HCT116 (cell line): ENCODE measurements at regions not wholly inside any gene's neighbourhood (a gene's known extent, or its start where the extent isn't known, plus 50 kb on each side); places are given as distances from the start of the nearest gene placed in this dataset.

Experiments
- ATAC-seq: fragments of 200-7000 bp; cut with Tn5 transposase; 2 replicates; pipeline ENCODE4 v1.9.1; 2020; ENCODE audit warnings: mild to moderate bottlenecking, moderate library complexity
- BruUV-seq: library from RNA; stranded (reverse); fragments of 400-500 nt; replicated peaks from 2 replicates; lab custom pipeline; 2021; lab: Mats Ljungman, UMichigan
- CTCF ChIA-PET: fragments of 300-600 bp; sonication (Branson Sonifier 250); formaldehyde crosslinking; loops from one replicate; lab custom pipeline; 2021; ENCODE audit warnings: antibody characterized with exemption; lab: Charles Lee
- POLR2A ChIA-PET: fragments of 300-600, 350-600 bp; sonication (Branson Sonifier 250); formaldehyde crosslinking; loops from one replicate; lab custom pipeline; 2021; ENCODE audit warnings: antibody characterized with exemption; lab: Charles Lee
- RAD21 ChIA-PET, 2 experiments: fragments of 300-600 bp; sonication (Branson Sonifier 250); formaldehyde crosslinking; loops; one replicate each; lab custom pipeline; 2023; ENCODE audit warnings: low total read pairs in 2 of 2; ENCODE audit not compliant: uncharacterized antibody in 2 of 2, unreplicated experiment in 2 of 2, low non-redundant PET in 1 of 2; lab: Charles Lee
- DNase-seq: peaks from one replicate; pipeline ENCODE4 v3.0.0-alpha.2; 2010; ENCODE audit warnings: low read depth, low spot score
- H2AFZ ChIP-seq: fragments of 200-600 bp; shearing (Covaris generic), sonication (generic); 2 replicates; pipeline ENCODE4 v1.6.1; 2017; ENCODE audit warnings: low read depth, mixed run types, mixed read lengths, antibody characterized with exemption, low read length; ENCODE audit not compliant: poor library complexity, severe bottlenecking
- H3K27ac ChIP-seq: 2 replicates; pipeline ENCODE4 v1.5.1; 2012; ENCODE audit warnings: low read depth, low read length
- H3K27me3 ChIP-seq: fragments of 200-600 bp; sonication (generic); 2 replicates; pipeline ENCODE4 v1.6.1; 2016; ENCODE audit warnings: mixed run types, low read length, mixed read lengths; ENCODE audit not compliant: insufficient read depth
- H3K36me3 ChIP-seq, 2 experiments: fragments of 200-500 bp in 1 of 2; fragments of 200-600 bp in 1 of 2; sonication (Bioruptor generic) in 1 of 2; sonication (generic) in 1 of 2; 2 replicates each; pipeline versions ENCODE4 v1.5.1 to v1.6.1; 2014 to 2016; ENCODE audit warnings: low read length in 2 of 2, inconsistent platforms in 1 of 2, mixed read lengths in 1 of 2, mixed run types in 1 of 2; ENCODE audit not compliant: insufficient read depth in 2 of 2, control insufficient read depth in 1 of 2
- H3K4me1 ChIP-seq, 2 experiments: fragments of 200-600 bp in 1 of 2; sonication (generic) in 1 of 2; 2 replicates each; pipeline versions ENCODE4 v1.5.1 to v1.6.1; 2012 to 2017; ENCODE audit warnings: low read length in 2 of 2, inconsistent platforms in 1 of 2, mild to moderate bottlenecking in 1 of 2, mixed read lengths in 1 of 2, mixed run types in 1 of 2, moderate library complexity in 1 of 2; ENCODE audit not compliant: insufficient read depth in 2 of 2, control insufficient read depth in 1 of 2
- H3K4me2 ChIP-seq: fragments of 200-600 bp; sonication (generic); 2 replicates; pipeline ENCODE4 v1.6.1; 2017; ENCODE audit warnings: mixed run types, low read length, mixed read lengths
- H3K4me3 ChIP-seq, 2 experiments: fragments of 200-600 bp in 1 of 2; sonication (generic) in 1 of 2; replicated peaks in 1 of 2; 2 replicates each; pipeline ENCODE4 v1.5.1; 2011 to 2016; ENCODE audit warnings: low read length in 2 of 2, control low read depth in 1 of 2, low read depth in 1 of 2, mild to moderate bottlenecking in 1 of 2, mixed read lengths in 1 of 2, mixed run types in 1 of 2
- H3K79me2 ChIP-seq: fragments of 200-600 bp; sonication (generic); 2 replicates; pipeline ENCODE4 v1.6.1; 2017; ENCODE audit warnings: mild to moderate bottlenecking, mixed run types, low read length, moderate library complexity, mixed read lengths; ENCODE audit not compliant: insufficient read depth
- H3K9ac ChIP-seq: fragments of 200-600 bp; sonication (generic); 2 replicates; pipeline ENCODE4 v1.6.1; 2016; ENCODE audit warnings: low read length, mixed read lengths
- H3K9me2 ChIP-seq: fragments of 200-600 bp; sonication (generic), shearing (Covaris generic); 2 replicates; pipeline ENCODE4 v1.6.1; 2017; ENCODE audit warnings: mixed run types, mild to moderate bottlenecking, moderate library complexity; ENCODE audit not compliant: insufficient read depth
- H3K9me3 ChIP-seq, 2 experiments: fragments of 200-500 bp in 1 of 2; fragments of 200-600 bp in 1 of 2; sonication (Bioruptor generic) in 1 of 2; sonication (generic) in 1 of 2; 2 replicates each; pipeline ENCODE4 v1.6.1; 2014 to 2017; ENCODE audit warnings: low read length in 2 of 2, mixed read lengths in 2 of 2, inconsistent platforms in 1 of 2, low read depth in 1 of 2, mild to moderate bottlenecking in 1 of 2, mixed run types in 1 of 2, moderate library complexity in 1 of 2; ENCODE audit not compliant: control insufficient read depth in 1 of 2, insufficient read depth in 1 of 2
- H4K20me1 ChIP-seq: fragments of 200-600 bp; sonication (generic), shearing (Covaris generic); 2 replicates; pipeline ENCODE4 v1.6.1; 2017; ENCODE audit warnings: mixed run types, mild to moderate bottlenecking, moderate library complexity; ENCODE audit not compliant: insufficient read depth
- ATF3 ChIP-seq: IDR thresholded peaks from 2 replicates; pipeline ENCODE4 v1.6.1; 2012
- CEBPB ChIP-seq: IDR thresholded peaks from 2 replicates; pipeline ENCODE4 v1.6.1; 2012; ENCODE audit warnings: low read depth
- ELF1 ChIP-seq: IDR thresholded peaks from 2 replicates; pipeline ENCODE4 v1.6.1; 2012; ENCODE audit warnings: low read depth, borderline replicate concordance
- MAX ChIP-seq: IDR thresholded peaks from 2 replicates; pipeline ENCODE4 v1.6.1; 2012
- POLR2A ChIP-seq: IDR thresholded peaks from 2 replicates; pipeline ENCODE4 v1.7.0; 2011; ENCODE audit warnings: borderline replicate concordance; ENCODE audit not compliant: insufficient read depth, insufficient read length; ENCODE audit errors: extremely low read depth
- SIN3A ChIP-seq: IDR thresholded peaks from 2 replicates; pipeline ENCODE4 v1.6.1; 2012; ENCODE audit warnings: low read depth
- ZBTB33 ChIP-seq: IDR thresholded peaks from 2 replicates; pipeline ENCODE4 v1.6.1; 2011; ENCODE audit warnings: mild to moderate bottlenecking, low read length, moderate library complexity; ENCODE audit not compliant: insufficient replicate concordance; ENCODE audit errors: extremely low read depth
- intact Hi-C: fragments of 100-400 bp; cut with micrococcal nuclease; formaldehyde crosslinking; loops from 2 replicates; pipeline ENCODE4 v1.10.0; 2022

GRCh38 chr7:153002572-153002971 is 243.0 kb downstream of the ACTR3B start:
- Histone ChIP-seq H3K4me1 (no peaks in the 10 kb centered on the region), H3K36me3 (no peaks in the 10 kb centered on the region), H3K27me3 (peaks cover under 1% of the 10 kb centered on the region; the same call in 1 of the 2 replicates), H3K4me3 (no peak overlapping the region), H2AFZ (no peak overlapping the region), H3K9me2 (no peaks in the 10 kb centered on the region), H3K9me3 (no peaks in the 10 kb centered on the region), H3K4me2 (no peak overlapping the region), H3K27ac (no peak overlapping the region), H3K9ac (no peak overlapping the region), H4K20me1 (no peaks in the 10 kb centered on the region), H3K79me2 (no peaks in the 10 kb centered on the region)
- ChIA-PET CTCF (no interaction called here), POLR2A (no interaction called here), RAD21 (no interaction called here)
- BruUV-seq: no TSS peak
- ATAC-seq (no peak), DNase-seq (no peak)
- intact Hi-C loops: no loop called here
- no peak for TF ChIP-seq ATF3

- peaks cover 7% of the 10 kb centered on the region; the same call in 1 of the 2 replicates for H3K27me3 ChIP-seq
These were observed 244.8 kb downstream of the ACTR3B start for GRCh38 chr7:153004341-153004740.

More at GRCh38 chr7:153004341-153004740, 244.8 kb downstream of the ACTR3B start:
- H3K4me3 ChIP-seq: no peak overlapping the region
- H3K4me2 ChIP-seq: no peak overlapping the region
- no peak for ATAC-seq
- H3K79me2 ChIP-seq: no peaks in the 10 kb centered on the region
- ChIA-PET CTCF (no interaction called here), POLR2A (no interaction called here)
- no peak overlapping the region for H3K27ac ChIP-seq
- H4K20me1 ChIP-seq: no peaks in the 10 kb centered on the region
- no peaks in the 10 kb centered on the region for H3K36me3 ChIP-seq
- no peaks in the 10 kb centered on the region for H3K9me3 ChIP-seq
- H3K9ac ChIP-seq: no peak overlapping the region
- TF ChIP-seq ZBTB33 (no peak), CEBPB (no peak), MAX (no peak), SIN3A (no peak), ELF1 (no peak), POLR2A (no peak)
- TF ChIP-seq, all 23 proteins: peak for 0
- intact Hi-C loops: no loop called here
- no TSS peak for BruUV-seq
- Histone ChIP-seq H3K9me2 (no peaks in the 10 kb centered on the region), H2AFZ (no peak overlapping the region), H3K4me1 (no peaks in the 10 kb centered on the region)
- RAD21 ChIA-PET: no interaction called here
- no peak for DNase-seq
